CD4-positive, alpha-beta T cell (primary cell): ENCODE measurements at regions not wholly inside any gene's neighbourhood (a gene's known extent, or its start where the extent isn't known, plus 50 kb on each side); places are given as distances from the start of the nearest gene placed in this dataset.

Source experiments
- ATAC-seq: fragments of 200-7000 bp; cut with Tn5 transposase; one replicate; pipeline ENCODE4 v1.10.0; 2022; ENCODE audit warnings: mild to moderate bottlenecking; ENCODE audit not compliant: poor library complexity
- CTCF ChIA-PET: fragments of 350-600 bp; sonication (Branson Sonifier 250); formaldehyde crosslinking; loops from one replicate; lab custom pipeline; 2021; ENCODE audit warnings: antibody characterized with exemption, inconsistent platforms; lab: Charles Lee
- POLR2A ChIA-PET: fragments of 350-600 bp; sonication (Branson Sonifier 250); formaldehyde crosslinking; loops from one replicate; lab custom pipeline; 2021; ENCODE audit warnings: antibody characterized with exemption, inconsistent platforms; lab: Charles Lee
- DNase-seq, 14 experiments: peaks; one replicate each; pipeline ENCODE4 v3.0.0-alpha.2; 2013 to 2020; ENCODE audit warnings: mixed read lengths in 2 of 14
- H3K27ac ChIP-seq, 2 donors: one replicate each; pipeline versions ENCODE4 v1.5.1 to v1.7.0; 2013; ENCODE audit warnings: low read length in 2 of 2, low read depth in 1 of 2, mild to moderate bottlenecking in 1 of 2
- H3K27me3 ChIP-seq, 2 experiments: 1 replicate in 1 of 2; 2 replicates in 1 of 2; pipeline versions ENCODE4 v1.6.1 to v1.7.0; 2013; ENCODE audit warnings: low read length in 2 of 2, control low read depth in 1 of 2, mild to moderate bottlenecking in 1 of 2, moderate library complexity in 1 of 2; ENCODE audit not compliant: insufficient read depth in 2 of 2, control insufficient read depth in 1 of 2
- H3K36me3 ChIP-seq: one replicate; pipeline ENCODE4 v1.6.1; 2013; ENCODE audit warnings: low read length, control low read depth; ENCODE audit not compliant: insufficient read depth
- H3K4me1 ChIP-seq: one replicate; pipeline ENCODE4 v1.6.1; 2013; ENCODE audit warnings: low read length, control low read depth; ENCODE audit not compliant: insufficient read depth
- H3K4me3 ChIP-seq: one replicate; pipeline ENCODE4 v1.5.1; 2013; ENCODE audit warnings: mild to moderate bottlenecking, low read length, moderate library complexity
- H3K9me3 ChIP-seq, 2 experiments: 1 replicate in 1 of 2; 2 replicates in 1 of 2; pipeline versions ENCODE4 v1.6.1 to v1.7.0; 2013; ENCODE audit warnings: low read length in 2 of 2, mild to moderate bottlenecking in 2 of 2, control low read depth in 1 of 2, moderate library complexity in 1 of 2; ENCODE audit not compliant: control insufficient read depth in 1 of 2, insufficient read depth in 1 of 2
- H3K27ac Mint-ChIP-seq: one replicate; pipeline ENCODE4 v1.8.0; 2020; ENCODE audit warnings: mixed read lengths
- H3K27me3 Mint-ChIP-seq: one replicate; pipeline ENCODE4 v1.8.0; 2021; ENCODE audit warnings: mixed read lengths
- H3K36me3 Mint-ChIP-seq: one replicate; pipeline ENCODE4 v1.8.0; 2021; ENCODE audit warnings: low read depth, mixed read lengths
- H3K4me1 Mint-ChIP-seq: one replicate; pipeline ENCODE4 v1.8.0; 2021; ENCODE audit warnings: low read depth, mixed read lengths
- H3K4me3 Mint-ChIP-seq: one replicate; pipeline ENCODE4 v1.8.0; 2020; ENCODE audit warnings: mild to moderate bottlenecking, mixed read lengths
- H3K9me3 Mint-ChIP-seq: one replicate; pipeline ENCODE4 v1.8.0; 2020; ENCODE audit warnings: mixed read lengths
- CTCF ChIP-seq: fragments of 200-600 bp; IDR thresholded peaks from one replicate; pipeline ENCODE4 v1.8.0; 2022; ENCODE audit warnings: antibody characterized with exemption, mild to moderate bottlenecking
- intact Hi-C, 2 experiments: fragments of 100-400 bp; cut with DNase I in 1 of 2; cut with micrococcal nuclease in 1 of 2; formaldehyde crosslinking; loops; one replicate each; pipeline versions ENCODE4 v1.15.1 to v1.9.0; 2023 to 2025; cut with DNase I, micrococcal nuclease

- ATAC-seq (no peak), DNase-seq (peak in 3 of 14 experiments; percentile 7 to 47 (median 21))
- H3K9me3 ChIP-seq: no peaks in the 10 kb centered on the region
- peaks cover 28% of the 10 kb centered on the region for H3K4me1 Mint-ChIP-seq
- no peaks in the 10 kb centered on the region for H3K36me3 ChIP-seq
- H3K4me3 ChIP-seq: peak overlapping the region; percentile 42
- CTCF ChIA-PET: interaction anchor here (1.2 kb wide), 1 partner anchor 9 kb away, joined by 4 read pairs; no protein-coding TSS in a partner anchor
- no peaks in the 10 kb centered on the region for H3K4me1 ChIP-seq
- H3K27me3 Mint-ChIP-seq: no peaks in the 10 kb centered on the region
- no peak for TF ChIP-seq CTCF
- H3K9me3 Mint-ChIP-seq: no peaks in the 10 kb centered on the region
- H3K27ac Mint-ChIP-seq: peak overlapping the region; percentile 76
- POLR2A ChIA-PET: no interaction called here
- intact Hi-C loops: no loop called here
- peak overlapping the region; percentile 86 for H3K4me3 Mint-ChIP-seq
- H3K36me3 Mint-ChIP-seq: no peaks in the 10 kb centered on the region
- no peaks in the 10 kb centered on the region for H3K27me3 ChIP-seq
- peak overlapping the region in 1 of 2 donors; percentile 4 for H3K27ac ChIP-seq
Measured at GRCh38 chr13:82688400-82688994, 1193.8 kb downstream of the SLITRK1 start.

- Histone ChIP-seq H3K4me1 (no peaks in the 10 kb centered on the region), H3K36me3 (no peaks in the 10 kb centered on the region), H3K9me3 (no peaks in the 10 kb centered on the region), H3K4me3 (peak overlapping the region; percentile 42), H3K27me3 (no peaks in the 10 kb centered on the region), H3K27ac (no peak overlapping the region)
- H3K27ac Mint-ChIP-seq: peak overlapping the region; percentile 76
- ChIA-PET POLR2A (no interaction called here), CTCF (interaction anchor here (1.2 kb wide), 1 partner anchor 10 kb away, joined by 4 read pairs; no protein-coding TSS in a partner anchor)
- TF ChIP-seq CTCF: no peak
- DNase-seq (no peak), ATAC-seq (no peak)
- intact Hi-C loops: no loop called here
- peaks cover 28% of the 10 kb centered on the region for H3K4me1 Mint-ChIP-seq
- no peaks in the 10 kb centered on the region for H3K27me3 Mint-ChIP-seq
- no peaks in the 10 kb centered on the region for H3K9me3 Mint-ChIP-seq
- peak overlapping the region; percentile 86 for H3K4me3 Mint-ChIP-seq
- no peaks in the 10 kb centered on the region for H3K36me3 Mint-ChIP-seq
Measured at GRCh38 chr13:82687884-82688283, 1194.4 kb downstream of the SLITRK1 start.

- ATAC-seq (no peak), DNase-seq (no peak)
- TF ChIP-seq CTCF: no peak
- Mint-ChIP-seq H3K4me1 (no peaks in the 10 kb centered on the region), H3K27ac (no peak overlapping the region), H3K36me3 (no peaks in the 10 kb centered on the region), H3K27me3 (no peaks in the 10 kb centered on the region), H3K4me3 (no peak overlapping the region), H3K9me3 (no peaks in the 10 kb centered on the region)
- Histone ChIP-seq H3K4me3 (no peak overlapping the region), H3K27ac (no peak overlapping the region), H3K4me1 (no peaks in the 10 kb centered on the region), H3K9me3 (no peaks in the 10 kb centered on the region), H3K36me3 (no peaks in the 10 kb centered on the region), H3K27me3 (no peaks in the 10 kb centered on the region)
- ChIA-PET CTCF (no interaction called here), POLR2A (no interaction called here)
- intact Hi-C loops: no loop called here
Measured at GRCh38 chr13:82681535-82681934, 1200.7 kb downstream of the SLITRK1 start.
